ENCODE measurements at regions not wholly inside any gene's neighbourhood (a gene's known extent, or its start where the extent isn't known, plus 50 kb on each side); places are given as distances from the start of the nearest gene placed in this dataset.

GRCh38 chr4:89514811-89515210 lies 207.2 kb upstream of the GPRIN3 start:
- TF ChIP-seq, protein P1, sequence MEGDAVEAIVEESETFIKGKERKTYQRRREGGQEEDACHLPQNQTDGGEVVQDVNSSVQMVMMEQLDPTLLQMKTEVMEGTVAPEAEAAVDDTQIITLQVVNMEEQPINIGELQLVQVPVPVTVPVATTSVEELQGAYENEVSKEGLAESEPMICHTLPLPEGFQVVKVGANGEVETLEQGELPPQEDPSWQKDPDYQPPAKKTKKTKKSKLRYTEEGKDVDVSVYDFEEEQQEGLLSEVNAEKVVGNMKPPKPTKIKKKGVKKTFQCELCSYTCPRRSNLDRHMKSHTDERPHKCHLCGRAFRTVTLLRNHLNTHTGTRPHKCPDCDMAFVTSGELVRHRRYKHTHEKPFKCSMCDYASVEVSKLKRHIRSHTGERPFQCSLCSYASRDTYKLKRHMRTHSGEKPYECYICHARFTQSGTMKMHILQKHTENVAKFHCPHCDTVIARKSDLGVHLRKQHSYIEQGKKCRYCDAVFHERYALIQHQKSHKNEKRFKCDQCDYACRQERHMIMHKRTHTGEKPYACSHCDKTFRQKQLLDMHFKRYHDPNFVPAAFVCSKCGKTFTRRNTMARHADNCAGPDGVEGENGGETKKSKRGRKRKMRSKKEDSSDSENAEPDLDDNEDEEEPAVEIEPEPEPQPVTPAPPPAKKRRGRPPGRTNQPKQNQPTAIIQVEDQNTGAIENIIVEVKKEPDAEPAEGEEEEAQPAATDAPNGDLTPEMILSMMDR (IDR thresholded peaks at IDR 0.05), result no peak
- no peak for TF ChIP-seq POLR2A (IDR thresholded peaks at IDR 0.05)
